ENCODE measurements at regions not wholly inside any gene's neighbourhood (a gene's known extent, or its start where the extent isn't known, plus 50 kb on each side); places are given as distances from the start of the nearest gene placed in this dataset.

GRCh38 chr4:100842856-100843255 lies 325.0 kb upstream of the EMCN start:
- DNase-seq (ENCODE audit: low spot score), result no peak

GRCh38 chr4:100841911-100842310 lies 324.1 kb upstream of the EMCN start:
- peak; percentile 8 for DNase-seq (ENCODE audit: low spot score)

GRCh38 chr4:100839712-100840111 lies 321.9 kb upstream of the EMCN start:
- no peak for DNase-seq (ENCODE audit: low spot score)

- DNase-seq (ENCODE audit: low spot score), result no peak
Measured at GRCh38 chr4:100838286-100838685, 320.5 kb upstream of the EMCN start.

- no peak for DNase-seq (ENCODE audit: low spot score)
Measured at GRCh38 chr4:100836929-100837328, 319.1 kb upstream of the EMCN start.

- DNase-seq (ENCODE audit: low spot score), result no peak
Measured at GRCh38 chr4:100834616-100835015, 316.8 kb upstream of the EMCN start.

GRCh38 chr4:100833906-100834305 lies 316.1 kb upstream of the EMCN start:
- no peak for DNase-seq (ENCODE audit: low spot score)

- peak; percentile 26 for DNase-seq (ENCODE audit: low spot score)
Measured at GRCh38 chr4:100828986-100829685, 311.3 kb upstream of the EMCN start.

- DNase-seq (ENCODE audit: low spot score), result no peak
Measured at GRCh38 chr4:100828364-100828763, 310.5 kb upstream of the EMCN start.

GRCh38 chr4:100827756-100828155 lies 309.9 kb upstream of the EMCN start:
- no peak for DNase-seq (ENCODE audit: low spot score)

GRCh38 chr4:100826808-100827548 lies 309.2 kb upstream of the EMCN start:
- DNase-seq (ENCODE audit: low spot score), result no peak

- DNase-seq (ENCODE audit: low spot score), result no peak
Measured at GRCh38 chr4:100826067-100826466, 308.2 kb upstream of the EMCN start.

- no peak for DNase-seq (ENCODE audit: low spot score)
Measured at GRCh38 chr4:100823993-100824323, 306.1 kb upstream of the EMCN start.

GRCh38 chr4:100823066-100823992 lies 305.5 kb upstream of the EMCN start:
- peak; percentile 15 for DNase-seq (ENCODE audit: low spot score)

- no peak for DNase-seq (ENCODE audit: low spot score)
Measured at GRCh38 chr4:100820249-100820648, 302.4 kb upstream of the EMCN start.

- no peak for DNase-seq (ENCODE audit: low spot score)
Measured at GRCh38 chr4:100819505-100819904, 301.7 kb upstream of the EMCN start.

GRCh38 chr4:100816436-100817045 lies 298.7 kb upstream of the EMCN start:
- no peak for DNase-seq (ENCODE audit: low spot score)

GRCh38 chr4:100811046-100811445 lies 293.2 kb upstream of the EMCN start:
- no peak for DNase-seq (ENCODE audit: low spot score)

- no peak for DNase-seq (ENCODE audit: low spot score)
Measured at GRCh38 chr4:100809506-100809905, 291.7 kb upstream of the EMCN start.

GRCh38 chr4:100806988-100807387 lies 289.2 kb upstream of the EMCN start:
- no peak for DNase-seq (ENCODE audit: low spot score)

GRCh38 chr4:100805538-100805937 lies 287.7 kb upstream of the EMCN start:
- DNase-seq (ENCODE audit: low spot score), result no peak

Data from GM03348 (cell line).